T47D (cell line): ENCODE measurements at regions not wholly inside any gene's neighbourhood (a gene's known extent, or its start where the extent isn't known, plus 50 kb on each side); places are given as distances from the start of the nearest gene placed in this dataset.

Experiments used
- DNase-seq, 2 experiments: peaks; one replicate each; pipeline versions ENCODE4 v3.0.0 to v3.0.0-alpha.2; 2011 to 2012; ENCODE audit warnings: low read depth in 1 of 2, low spot score in 1 of 2
- JUND ChIP-seq: IDR thresholded peaks from 2 replicates; pipeline ENCODE4 v1.6.1; 2012; ENCODE audit warnings: low read depth
- in situ Hi-C: cut with HindIII; loops from 2 replicates; pipeline ENCODE4 v1.10.0; 2016; ENCODE audit warnings: low sequenced_read_pairs, low pct_unique_long_range_greater_than_20kb

GRCh38 chr5:84546686-84547085 is 162.0 kb upstream of the EDIL3 start:
- DNase-seq, result no peak
- in situ Hi-C loops, result no loop called here
- TF ChIP-seq JUND, result no peak

- no peak for DNase-seq
- TF ChIP-seq JUND, result no peak
- in situ Hi-C loops, result no loop called here
Observed at GRCh38 chr5:84536797-84537196, 152.1 kb upstream of the EDIL3 start.

GRCh38 chr5:84535281-84535680 is 150.6 kb upstream of the EDIL3 start:
- no peak for TF ChIP-seq JUND
- DNase-seq, result no peak
- in situ Hi-C loops, result no loop called here

- DNase-seq, result no peak
- in situ Hi-C loops, result no loop called here
- TF ChIP-seq JUND, result no peak
Observed at GRCh38 chr5:84524491-84524890, 139.8 kb upstream of the EDIL3 start.

- in situ Hi-C loops, result no loop called here
- DNase-seq, result no peak
- TF ChIP-seq JUND, result no peak
Observed at GRCh38 chr5:84518862-84519261, 134.2 kb upstream of the EDIL3 start.

- TF ChIP-seq JUND, result no peak
- no peak for DNase-seq
- in situ Hi-C loops, result no loop called here
Observed at GRCh38 chr5:84518370-84518769, 133.7 kb upstream of the EDIL3 start.

- in situ Hi-C loops, result no loop called here
- no peak for DNase-seq
- no peak for TF ChIP-seq JUND
Observed at GRCh38 chr5:84506625-84507024, 121.9 kb upstream of the EDIL3 start.

- TF ChIP-seq JUND, result no peak
- in situ Hi-C loops, result no loop called here
- no peak for DNase-seq
Observed at GRCh38 chr5:84494453-84494852, 109.8 kb upstream of the EDIL3 start.

GRCh38 chr5:84487963-84488362 is 103.3 kb upstream of the EDIL3 start:
- DNase-seq, result no peak
- in situ Hi-C loops, result no loop called here
- no peak for TF ChIP-seq JUND

- TF ChIP-seq JUND, result no peak
- no peak for DNase-seq
- in situ Hi-C loops, result no loop called here
Observed at GRCh38 chr5:84480873-84481637, 96.4 kb upstream of the EDIL3 start.

GRCh38 chr5:84478603-84479002 is 93.9 kb upstream of the EDIL3 start:
- no peak for DNase-seq
- TF ChIP-seq JUND, result no peak
- in situ Hi-C loops, result no loop called here

GRCh38 chr5:84477485-84477884 is 92.8 kb upstream of the EDIL3 start:
- DNase-seq, result no peak
- TF ChIP-seq JUND, result no peak
- in situ Hi-C loops, result no loop called here

- DNase-seq, result no peak
- no peak for TF ChIP-seq JUND
- in situ Hi-C loops, result no loop called here
Observed at GRCh38 chr5:84474126-84474525, 89.4 kb upstream of the EDIL3 start.

GRCh38 chr5:84453405-84453804 is 68.7 kb upstream of the EDIL3 start:
- no peak for DNase-seq
- no peak for TF ChIP-seq JUND
- in situ Hi-C loops, result no loop called here
